ENCODE measurements at regions not wholly inside any gene's neighbourhood (a gene's known extent, or its start where the extent isn't known, plus 50 kb on each side); places are given as distances from the start of the nearest gene placed in this dataset.
"Not testable (repeated sequence)": the region's sequence is repeated elsewhere in the genome, so short reads cannot be mapped to it uniquely, and the experiment has no call there.

DNA sequence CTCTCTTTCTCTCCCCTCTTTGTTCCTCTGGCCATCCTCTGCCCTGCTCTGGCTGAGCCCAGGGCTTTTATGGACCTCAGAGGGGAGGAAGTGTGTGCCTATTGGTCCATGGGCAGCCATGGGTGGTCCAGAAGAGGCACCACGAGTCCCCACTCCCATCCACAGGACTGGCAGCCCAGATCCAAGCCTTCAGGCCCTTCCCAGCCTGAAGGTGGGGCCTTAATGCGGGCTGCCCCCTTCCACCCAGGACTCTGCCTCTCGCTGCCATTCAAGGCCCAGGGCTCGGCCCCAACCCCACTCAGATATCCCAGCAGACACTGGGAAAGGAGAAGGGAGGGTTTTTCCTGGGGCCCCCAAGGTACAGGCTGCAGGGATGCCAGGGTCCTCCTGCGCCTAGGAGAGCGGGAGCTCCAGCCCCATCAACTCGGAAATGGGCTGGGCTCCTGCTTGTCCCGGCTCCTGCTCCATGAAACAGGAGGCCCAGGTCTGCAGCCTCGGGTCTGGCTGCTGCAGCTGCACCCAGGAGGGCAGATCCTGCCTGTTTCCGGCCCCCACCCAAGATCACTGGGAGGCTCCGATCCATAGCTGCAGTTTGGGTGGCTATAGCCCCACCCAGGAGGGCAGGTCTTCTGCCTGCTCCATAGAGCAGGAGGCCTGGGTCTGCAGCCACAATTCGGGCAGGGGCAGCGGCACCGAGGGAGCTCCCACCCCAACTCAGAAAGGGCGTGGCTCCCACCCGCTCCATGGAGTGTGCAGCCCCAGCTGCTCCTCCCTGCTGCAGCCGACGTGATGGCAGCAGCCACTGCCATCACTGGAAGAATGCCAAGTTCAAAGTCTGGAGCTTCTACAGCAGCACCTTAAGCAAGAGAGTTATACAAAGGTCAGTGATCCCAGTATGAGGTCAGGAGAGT, 116.6 kb upstream of the RBBP8 start:
- no peak for DNase-seq (ENCODE audit: low spot score)

DNA sequence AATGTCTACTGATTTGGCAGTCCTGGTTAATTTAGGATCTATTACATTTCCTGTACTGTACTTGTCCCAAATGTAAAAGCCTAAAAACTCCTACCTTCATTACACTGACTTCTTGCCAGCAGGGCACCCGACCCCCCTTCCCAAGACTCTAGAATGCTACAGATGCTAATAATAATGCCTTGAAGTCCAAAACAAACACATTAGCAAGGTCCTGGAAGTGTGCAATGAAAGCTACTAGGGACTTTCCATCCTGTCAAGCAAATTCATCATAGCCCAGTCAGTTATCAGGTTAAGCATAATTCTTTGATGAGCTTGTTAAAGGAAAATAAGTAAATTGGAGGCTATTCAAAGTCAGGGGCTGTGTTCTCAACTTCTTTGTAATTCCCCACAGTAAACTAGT, 115.3 kb upstream of the RBBP8 start:
- DNase-seq (ENCODE audit: low spot score), result no peak

- no peak for DNase-seq (ENCODE audit: low spot score)
These were observed 111.1 kb upstream of the RBBP8 start for GRCh38 chr18:22822024-22822423.

- DNase-seq (ENCODE audit: low spot score), result no peak
These were observed 110.2 kb upstream of the RBBP8 start for GRCh38 chr18:22822841-22823508.

DNA sequence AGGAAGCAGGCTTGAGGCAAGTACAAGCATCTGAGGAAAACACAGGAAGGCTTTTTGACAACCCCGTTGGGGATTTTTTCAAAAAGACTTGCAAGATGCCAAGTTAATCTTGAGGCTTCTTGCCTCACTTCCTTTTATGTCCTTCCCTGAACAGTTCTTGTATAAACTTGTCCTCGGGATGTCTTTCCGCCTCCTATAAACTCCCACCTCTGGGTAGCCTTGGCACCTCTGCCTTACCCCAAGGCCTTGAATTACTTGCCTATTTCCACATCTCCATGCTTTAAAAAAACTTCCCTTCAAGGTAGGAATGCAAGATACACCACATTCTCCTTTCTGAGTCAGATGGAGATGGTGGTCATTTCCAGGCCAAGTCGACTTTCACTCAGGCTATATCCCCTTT, 106.4 kb upstream of the RBBP8 start:
- DNase-seq (ENCODE audit: low spot score), result no peak

GRCh38 chr18:22827216-22827615, 105.9 kb upstream of the RBBP8 start:
- DNase-seq (ENCODE audit: low spot score), result no peak

DNA sequence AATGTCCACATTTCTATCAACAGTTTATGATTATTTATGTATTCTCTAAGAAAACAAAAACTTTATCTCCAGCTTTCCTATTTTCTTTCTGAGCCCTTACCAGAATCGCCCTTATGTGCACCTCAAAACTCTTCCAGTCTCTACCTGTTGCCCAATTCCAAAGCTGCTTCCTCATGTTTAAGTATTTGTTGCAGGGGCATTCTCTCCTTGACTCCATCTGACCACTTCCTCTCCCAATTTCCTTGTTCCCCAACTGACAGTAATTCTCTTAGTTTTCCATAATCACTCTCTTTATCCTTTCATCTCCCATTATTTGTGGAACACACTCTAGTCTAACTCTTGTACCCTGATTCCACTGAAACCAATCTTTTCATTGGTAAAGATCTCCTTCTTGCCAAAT, 105.4 kb upstream of the RBBP8 start:
- DNase-seq (ENCODE audit: low spot score), result no peak

GRCh38 chr18:22828171-22828570, 105.0 kb upstream of the RBBP8 start:
- DNase-seq (ENCODE audit: low spot score), result no peak

DNA sequence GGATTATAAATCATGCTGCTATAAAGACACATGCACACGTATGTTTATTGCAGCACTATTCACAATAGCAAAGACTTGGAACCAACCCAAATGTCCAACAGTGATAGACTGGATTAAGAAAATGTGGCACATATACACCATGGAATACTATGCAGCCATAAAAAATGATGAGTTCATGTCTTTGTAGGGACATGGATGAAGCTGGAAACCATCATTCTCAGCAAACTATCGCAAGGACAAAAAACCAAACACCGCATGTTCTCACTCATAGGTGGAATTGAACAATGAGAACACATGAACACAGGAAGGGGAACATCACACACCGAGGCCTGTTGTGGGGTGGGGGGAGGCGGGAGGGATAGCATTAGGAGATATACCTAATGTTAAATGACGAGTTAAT, 104.5 kb upstream of the RBBP8 start:
- not testable (repeated sequence) for DNase-seq (ENCODE audit: low spot score)

GRCh38 chr18:22829781-22830180, 103.3 kb upstream of the RBBP8 start:
- DNase-seq (ENCODE audit: low spot score), result no peak

GRCh38 chr18:22830511-22830910, 102.6 kb upstream of the RBBP8 start:
- no peak for DNase-seq (ENCODE audit: low spot score)

DNA sequence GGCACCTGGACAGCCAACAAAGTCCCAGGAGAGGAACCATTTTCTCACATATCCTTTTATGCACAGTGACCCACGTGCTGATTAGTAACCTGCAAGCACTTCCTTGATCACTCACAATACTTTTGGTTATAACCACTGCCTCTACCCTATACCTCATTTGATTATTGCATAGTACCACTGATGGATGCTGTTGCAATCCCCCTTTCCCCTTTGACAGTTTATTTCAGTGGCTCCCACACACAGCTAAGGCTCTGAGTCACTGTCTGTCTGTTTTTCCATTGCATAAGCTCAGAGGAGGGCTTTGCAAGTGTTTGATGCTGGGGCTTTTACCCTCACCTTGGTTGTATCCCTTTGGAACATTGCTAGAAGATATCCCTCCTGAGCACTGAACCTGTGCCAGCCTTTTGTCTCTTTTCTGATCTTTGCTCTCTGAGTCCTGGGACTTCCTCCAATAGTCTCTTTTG, 101.7 kb upstream of the RBBP8 start:
- DNase-seq (ENCODE audit: low spot score), result no peak

DNA sequence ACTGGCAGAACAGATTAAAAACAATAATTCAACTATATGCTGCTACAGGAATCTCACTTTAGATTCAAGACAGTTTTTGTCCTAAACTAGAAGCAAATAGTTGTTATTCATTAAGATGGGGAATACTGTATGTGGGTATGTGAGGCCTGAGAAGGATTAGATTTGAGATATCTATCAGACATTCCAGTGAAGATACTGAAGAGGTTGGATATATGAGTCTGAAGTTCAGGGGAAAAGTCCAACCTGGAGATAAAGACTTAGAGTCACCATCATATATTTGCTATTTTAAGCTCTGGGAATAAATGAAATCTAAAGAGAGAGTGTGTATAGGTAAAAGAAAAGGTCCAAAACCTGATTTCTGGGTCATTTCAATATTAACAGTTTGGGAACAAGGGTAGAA, 96.2 kb upstream of the RBBP8 start:
- no peak for DNase-seq (ENCODE audit: low spot score)

GRCh38 chr18:22838221-22838620, 94.9 kb upstream of the RBBP8 start:
- no peak for DNase-seq (ENCODE audit: low spot score)

- no peak for DNase-seq (ENCODE audit: low spot score)
These were observed 94.4 kb upstream of the RBBP8 start for GRCh38 chr18:22838639-22839277.

GRCh38 chr18:22839340-22839821, 93.7 kb upstream of the RBBP8 start:
- DNase-seq (ENCODE audit: low spot score), result no peak

- DNase-seq (ENCODE audit: low spot score), result no peak
These were observed 92.5 kb upstream of the RBBP8 start for GRCh38 chr18:22840606-22841144.

- DNase-seq (ENCODE audit: low spot score), result no peak
These were observed 91.3 kb upstream of the RBBP8 start for GRCh38 chr18:22841840-22842239.

GRCh38 chr18:22844190-22844589, 88.9 kb upstream of the RBBP8 start:
- DNase-seq (ENCODE audit: low spot score), result no peak

- no peak for DNase-seq (ENCODE audit: low spot score)
These were observed 88.5 kb upstream of the RBBP8 start for GRCh38 chr18:22844628-22845027.

DNA sequence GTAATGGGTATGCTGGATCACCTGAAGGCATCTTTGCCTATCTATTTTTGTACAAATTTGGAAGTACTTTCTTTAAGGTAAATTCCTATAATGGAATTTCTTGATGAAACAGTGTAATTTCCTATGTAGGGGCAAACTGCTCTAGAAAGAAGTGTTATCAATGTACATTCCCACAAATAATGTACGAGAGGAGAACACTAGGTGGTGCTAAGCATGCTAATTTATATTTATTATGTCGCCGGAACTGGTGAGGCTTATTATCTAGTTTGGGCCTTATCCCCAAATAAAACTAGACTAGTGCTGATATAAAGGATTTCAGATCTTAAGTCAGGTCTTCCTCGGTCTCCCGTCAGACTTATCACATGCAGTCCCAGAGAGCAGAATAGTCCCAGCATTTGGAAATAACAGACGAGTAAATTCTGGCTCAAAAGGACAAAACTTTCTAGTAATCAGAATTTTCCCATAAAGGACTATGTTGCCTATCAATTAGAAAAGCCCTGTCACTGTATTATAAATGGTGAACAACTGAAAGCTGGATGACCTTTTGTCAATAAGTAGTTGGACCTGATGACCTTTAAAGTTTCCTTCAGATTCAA, 86.9 kb upstream of the RBBP8 start:
- DNase-seq (ENCODE audit: low spot score), result no peak

DNA sequence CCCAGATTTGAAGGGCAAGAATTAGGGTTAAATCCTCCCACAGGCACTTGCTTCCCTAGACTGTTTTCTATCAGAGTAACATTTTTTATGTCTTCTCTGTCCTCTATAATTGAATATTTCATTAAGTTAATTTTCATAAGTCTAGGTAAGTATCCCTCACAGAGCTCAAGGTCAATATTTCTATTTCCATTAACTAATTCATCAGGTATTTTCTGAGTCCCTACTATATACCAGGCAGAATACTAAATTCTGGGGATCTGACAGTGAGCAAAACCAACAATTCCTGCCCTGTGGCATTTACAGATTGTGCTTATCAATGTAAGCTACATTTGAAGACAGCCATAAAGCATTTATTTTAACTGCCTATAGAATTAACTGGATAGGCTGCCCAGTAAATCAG, 86.4 kb upstream of the RBBP8 start:
- no peak for DNase-seq (ENCODE audit: low spot score)

Data from HuH-7.5 (cell line).